ENCODE measurements at regions not wholly inside any gene's neighbourhood (a gene's known extent, or its start where the extent isn't known, plus 50 kb on each side); places are given as distances from the start of the nearest gene placed in this dataset.

DNA sequence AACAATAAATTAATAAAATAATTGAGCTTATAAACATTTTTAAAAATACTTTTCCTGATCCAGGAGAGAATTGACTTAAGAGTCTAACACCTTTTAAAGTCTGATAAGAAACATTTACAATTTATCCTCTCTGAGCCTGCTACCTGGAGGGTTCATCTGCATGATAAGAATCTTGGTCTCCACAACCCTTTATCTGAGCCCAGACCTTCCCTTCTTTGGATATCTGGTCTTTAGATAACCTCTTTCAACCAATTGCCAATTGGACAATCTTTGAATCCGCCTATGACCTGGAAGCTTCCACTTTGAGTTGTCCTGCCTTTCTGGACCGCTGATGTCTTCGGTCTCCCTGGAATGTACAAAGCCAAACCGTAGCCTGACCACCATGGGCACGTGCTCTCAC lies 1393.3 kb upstream of the TMEM132C start:
- TF ChIP-seq, protein P1, sequence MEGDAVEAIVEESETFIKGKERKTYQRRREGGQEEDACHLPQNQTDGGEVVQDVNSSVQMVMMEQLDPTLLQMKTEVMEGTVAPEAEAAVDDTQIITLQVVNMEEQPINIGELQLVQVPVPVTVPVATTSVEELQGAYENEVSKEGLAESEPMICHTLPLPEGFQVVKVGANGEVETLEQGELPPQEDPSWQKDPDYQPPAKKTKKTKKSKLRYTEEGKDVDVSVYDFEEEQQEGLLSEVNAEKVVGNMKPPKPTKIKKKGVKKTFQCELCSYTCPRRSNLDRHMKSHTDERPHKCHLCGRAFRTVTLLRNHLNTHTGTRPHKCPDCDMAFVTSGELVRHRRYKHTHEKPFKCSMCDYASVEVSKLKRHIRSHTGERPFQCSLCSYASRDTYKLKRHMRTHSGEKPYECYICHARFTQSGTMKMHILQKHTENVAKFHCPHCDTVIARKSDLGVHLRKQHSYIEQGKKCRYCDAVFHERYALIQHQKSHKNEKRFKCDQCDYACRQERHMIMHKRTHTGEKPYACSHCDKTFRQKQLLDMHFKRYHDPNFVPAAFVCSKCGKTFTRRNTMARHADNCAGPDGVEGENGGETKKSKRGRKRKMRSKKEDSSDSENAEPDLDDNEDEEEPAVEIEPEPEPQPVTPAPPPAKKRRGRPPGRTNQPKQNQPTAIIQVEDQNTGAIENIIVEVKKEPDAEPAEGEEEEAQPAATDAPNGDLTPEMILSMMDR (IDR thresholded peaks at IDR 0.05), result no peak
- TF ChIP-seq POLR2A (IDR thresholded peaks at IDR 0.05), result no peak

Data from adrenal gland (tissue), 5 donors.